Naive thymus-derived CD8-positive, alpha-beta T cell (primary cell): ENCODE measurements at regions not wholly inside any gene's neighbourhood (a gene's known extent, or its start where the extent isn't known, plus 50 kb on each side); places are given as distances from the start of the nearest gene placed in this dataset.
A peak's percentile ranks its signal among the peaks of the same experiment; 100 is the strongest.
"Not testable (repeated sequence)": the region's sequence is repeated elsewhere in the genome, so short reads cannot be mapped to it uniquely, and the experiment has no call there.

ENCODE experiments used
- ATAC-seq, 2 donors: fragments of 150-1000 bp; cut with Tn5 transposase in 1 of 2; sonication (Bioruptor Pico), chemical (Tn5 transposase) in 1 of 2; 1 replicate in 1 of 2; 2 replicates in 1 of 2; pipeline ENCODE4 v1.10.0; 2021; ENCODE audit warnings: mild to moderate bottlenecking in 2 of 2, moderate library complexity in 2 of 2
- POLR2A ChIA-PET: fragments of 350-600 bp; sonication (Branson Sonifier 250); formaldehyde crosslinking; loops from one replicate; lab custom pipeline; 2021; ENCODE audit warnings: antibody characterized with exemption; lab: Charles Lee
- DNase-seq, 10 donors: peaks; one replicate each; pipeline versions ENCODE4 v3.0.0 to v3.0.0-alpha.2; 2020 to 2022
- H3K27ac Mint-ChIP-seq, 10 donors: one replicate each; pipeline ENCODE4 v1.8.0; 2020 to 2022; ENCODE audit warnings: mild to moderate bottlenecking in 10 of 10, mixed read lengths in 10 of 10, moderate library complexity in 4 of 10, inconsistent platforms in 1 of 10
- H3K27me3 Mint-ChIP-seq, 5 donors: one replicate each; pipeline ENCODE4 v1.8.0; 2021 to 2022; ENCODE audit warnings: mixed read lengths in 5 of 5
- H3K36me3 Mint-ChIP-seq, 3 donors: one replicate each; pipeline ENCODE4 v1.8.0; 2020 to 2022; ENCODE audit warnings: mixed read lengths in 3 of 3, mild to moderate bottlenecking in 2 of 3, inconsistent platforms in 1 of 3
- H3K4me1 Mint-ChIP-seq, 4 donors: one replicate each; pipeline ENCODE4 v1.8.0; 2021 to 2022; ENCODE audit warnings: mixed read lengths in 4 of 4
- H3K4me3 Mint-ChIP-seq, 10 donors: one replicate each; pipeline ENCODE4 v1.8.0; 2020 to 2022; ENCODE audit warnings: mild to moderate bottlenecking in 10 of 10, mixed read lengths in 10 of 10, moderate library complexity in 6 of 10, inconsistent platforms in 1 of 10
- H3K9me3 Mint-ChIP-seq, 9 donors: one replicate each; pipeline ENCODE4 v1.8.0; 2020 to 2022; ENCODE audit warnings: mixed read lengths in 9 of 9, mild to moderate bottlenecking in 3 of 9, inconsistent platforms in 1 of 9, moderate library complexity in 1 of 9

DNA sequence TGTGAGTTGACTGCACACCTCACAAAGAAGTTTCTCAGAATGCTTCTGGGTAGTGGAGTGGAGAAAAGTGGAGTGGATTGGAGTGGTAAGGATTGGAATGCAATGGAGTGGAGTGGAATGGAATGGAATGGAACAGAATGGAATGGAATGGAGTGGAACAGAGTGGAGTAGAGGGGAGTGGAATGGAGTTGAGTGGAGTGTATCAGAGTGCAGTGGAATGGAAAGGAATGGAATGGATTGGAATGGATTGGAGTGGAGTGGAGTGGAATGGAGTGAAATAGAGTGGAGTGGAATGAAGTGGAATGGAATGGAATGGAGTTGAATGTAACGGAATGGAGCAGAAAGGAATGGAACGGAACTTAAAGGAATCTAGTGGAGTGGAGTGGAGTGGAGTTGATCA lies 5194.2 kb upstream of the TPTE start:
- DNase-seq, H3K27me3 Mint-ChIP-seq, H3K27ac Mint-ChIP-seq, POLR2A ChIA-PET, ATAC-seq, H3K36me3 Mint-ChIP-seq, H3K4me1 Mint-ChIP-seq, H3K4me3 Mint-ChIP-seq: not testable (repeated sequence)
- H3K9me3 Mint-ChIP-seq = peaks cover 0 to 14% (median 3%) of the 10 kb centered on the region in 9 donors

DNA sequence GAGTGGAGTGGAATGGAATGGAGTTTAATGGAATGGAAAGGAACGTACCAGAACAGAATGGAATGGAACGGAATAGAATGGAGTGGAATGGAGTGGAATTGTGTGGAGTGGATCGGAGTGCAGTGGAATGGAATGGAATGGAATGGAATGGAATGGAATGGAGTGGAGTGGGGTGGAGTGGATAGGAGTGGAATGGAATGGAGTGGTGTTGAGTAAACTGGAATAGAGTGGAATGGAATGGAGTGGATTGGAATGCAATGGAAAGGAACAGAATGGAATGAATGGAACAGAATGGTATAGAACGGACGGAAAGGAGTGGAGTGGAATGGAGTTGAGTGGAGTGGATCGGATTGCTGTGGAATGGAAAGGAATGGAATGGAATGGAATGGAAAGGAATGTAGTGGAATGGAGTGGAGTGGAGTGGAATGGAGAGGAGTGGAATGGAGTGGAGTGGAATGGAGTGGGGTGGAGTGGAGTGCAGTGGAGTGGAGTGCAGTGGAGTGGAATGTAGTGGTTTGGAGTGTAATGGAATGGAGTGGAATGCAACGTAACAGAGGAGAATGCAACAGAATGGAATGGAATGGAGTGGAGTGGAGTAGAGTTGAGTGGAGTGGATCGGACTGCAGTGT lies 5192.0 kb upstream of the TPTE start:
- H3K27ac Mint-ChIP-seq, H3K4me1 Mint-ChIP-seq, DNase-seq, ATAC-seq, POLR2A ChIA-PET, H3K36me3 Mint-ChIP-seq, H3K4me3 Mint-ChIP-seq, H3K27me3 Mint-ChIP-seq: not testable (repeated sequence)
- H3K9me3 Mint-ChIP-seq = peaks cover 0 to 14% (median 3%) of the 10 kb centered on the region in 9 donors

DNA sequence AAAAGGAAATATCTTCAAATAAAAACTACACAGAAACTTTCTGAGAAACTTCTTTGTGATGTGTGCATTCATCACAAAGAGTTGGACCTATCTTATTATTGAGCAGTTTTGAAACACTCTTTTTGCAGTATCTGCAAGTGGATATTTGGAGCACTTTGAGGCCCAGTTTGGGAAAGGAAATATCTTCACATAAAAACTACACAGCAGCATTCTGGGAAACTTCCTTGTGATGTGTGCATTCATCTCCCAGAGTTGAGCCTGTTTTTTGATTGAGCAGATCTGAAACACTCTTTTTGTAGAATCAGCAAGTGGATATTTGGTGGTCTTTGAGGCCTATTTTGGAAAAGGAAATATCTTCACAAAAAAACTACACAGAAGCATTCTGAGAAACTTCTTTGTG lies 5163.5 kb upstream of the TPTE start:
- DNase-seq, POLR2A ChIA-PET, H3K27ac Mint-ChIP-seq, H3K36me3 Mint-ChIP-seq, H3K4me1 Mint-ChIP-seq, ATAC-seq, H3K27me3 Mint-ChIP-seq: not testable (repeated sequence)
- Mint-ChIP-seq H3K4me3 (peak overlapping the region in 1 of 10 donors; percentile 34), H3K9me3 (peaks cover 0 to 10% (median 1%) of the 10 kb centered on the region in 9 donors)
